Tibial nerve (tissue), 3 donors: ENCODE measurements at regions not wholly inside any gene's neighbourhood (a gene's known extent, or its start where the extent isn't known, plus 50 kb on each side); places are given as distances from the start of the nearest gene placed in this dataset.

Experiments used
- POLR2A ChIP-seq, 2 donors: fragments of 450-650 bp; IDR thresholded peaks; one replicate each; pipeline ENCODE4 v1.6.1; 2017; ENCODE audit warnings: antibody characterized with exemption in 2 of 2, mild to moderate bottlenecking in 2 of 2, moderate library complexity in 2 of 2
- TF ChIP-seq, protein P1 (sequence below), 5 experiments: fragments of 200-600 bp in 3 of 5; fragments of 450-650 bp in 2 of 5; sonication (generic) in 3 of 5; IDR thresholded peaks; one replicate each; pipeline ENCODE4 v1.5.1; 2016 to 2019; ENCODE audit warnings: antibody characterized with exemption in 5 of 5, mild to moderate bottlenecking in 3 of 5, moderate library complexity in 2 of 5

DNA sequence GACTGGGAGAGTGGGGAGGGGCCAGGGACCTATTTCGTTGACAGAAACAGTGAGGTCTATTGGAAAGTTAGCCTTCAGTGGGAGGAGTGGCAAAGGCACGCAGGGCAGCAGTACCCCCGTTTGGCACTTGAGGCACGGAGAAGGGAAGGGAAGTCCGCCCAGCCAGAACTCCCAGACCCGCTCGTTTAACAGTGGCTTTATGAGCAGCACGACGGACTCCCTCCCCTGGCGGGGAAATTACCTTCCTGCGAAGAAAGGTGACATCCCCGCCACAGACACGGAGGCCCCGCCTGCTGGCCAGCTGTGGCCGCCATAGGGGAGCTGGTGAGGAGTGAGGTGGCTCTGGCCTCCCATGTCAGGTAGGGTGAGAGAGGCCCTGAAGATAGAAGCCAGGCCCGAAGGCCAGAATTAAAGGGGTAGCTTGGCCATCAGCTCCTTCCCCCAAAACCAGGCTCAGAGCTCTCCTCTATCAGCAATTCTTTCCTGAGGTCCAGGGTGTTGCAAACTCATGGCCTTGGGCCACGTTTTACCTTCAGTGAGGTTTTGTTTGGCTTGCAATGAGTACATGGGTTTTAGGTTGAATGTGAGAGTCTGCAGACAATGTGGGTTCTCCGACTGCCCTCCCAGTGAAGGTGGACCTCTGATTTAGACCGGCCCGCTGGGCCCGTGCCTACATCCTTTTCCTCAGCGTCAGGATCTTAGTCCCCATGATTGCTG is 123.7 kb downstream of the MRPL14 start:
- TF ChIP-seq, protein P1, sequence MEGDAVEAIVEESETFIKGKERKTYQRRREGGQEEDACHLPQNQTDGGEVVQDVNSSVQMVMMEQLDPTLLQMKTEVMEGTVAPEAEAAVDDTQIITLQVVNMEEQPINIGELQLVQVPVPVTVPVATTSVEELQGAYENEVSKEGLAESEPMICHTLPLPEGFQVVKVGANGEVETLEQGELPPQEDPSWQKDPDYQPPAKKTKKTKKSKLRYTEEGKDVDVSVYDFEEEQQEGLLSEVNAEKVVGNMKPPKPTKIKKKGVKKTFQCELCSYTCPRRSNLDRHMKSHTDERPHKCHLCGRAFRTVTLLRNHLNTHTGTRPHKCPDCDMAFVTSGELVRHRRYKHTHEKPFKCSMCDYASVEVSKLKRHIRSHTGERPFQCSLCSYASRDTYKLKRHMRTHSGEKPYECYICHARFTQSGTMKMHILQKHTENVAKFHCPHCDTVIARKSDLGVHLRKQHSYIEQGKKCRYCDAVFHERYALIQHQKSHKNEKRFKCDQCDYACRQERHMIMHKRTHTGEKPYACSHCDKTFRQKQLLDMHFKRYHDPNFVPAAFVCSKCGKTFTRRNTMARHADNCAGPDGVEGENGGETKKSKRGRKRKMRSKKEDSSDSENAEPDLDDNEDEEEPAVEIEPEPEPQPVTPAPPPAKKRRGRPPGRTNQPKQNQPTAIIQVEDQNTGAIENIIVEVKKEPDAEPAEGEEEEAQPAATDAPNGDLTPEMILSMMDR (IDR thresholded peaks at IDR 0.05), result no peak
- TF ChIP-seq POLR2A (IDR thresholded peaks at IDR 0.05), result no peak
